ENCODE measurements at regions not wholly inside any gene's neighbourhood (a gene's known extent, or its start where the extent isn't known, plus 50 kb on each side); places are given as distances from the start of the nearest gene placed in this dataset.

DNA sequence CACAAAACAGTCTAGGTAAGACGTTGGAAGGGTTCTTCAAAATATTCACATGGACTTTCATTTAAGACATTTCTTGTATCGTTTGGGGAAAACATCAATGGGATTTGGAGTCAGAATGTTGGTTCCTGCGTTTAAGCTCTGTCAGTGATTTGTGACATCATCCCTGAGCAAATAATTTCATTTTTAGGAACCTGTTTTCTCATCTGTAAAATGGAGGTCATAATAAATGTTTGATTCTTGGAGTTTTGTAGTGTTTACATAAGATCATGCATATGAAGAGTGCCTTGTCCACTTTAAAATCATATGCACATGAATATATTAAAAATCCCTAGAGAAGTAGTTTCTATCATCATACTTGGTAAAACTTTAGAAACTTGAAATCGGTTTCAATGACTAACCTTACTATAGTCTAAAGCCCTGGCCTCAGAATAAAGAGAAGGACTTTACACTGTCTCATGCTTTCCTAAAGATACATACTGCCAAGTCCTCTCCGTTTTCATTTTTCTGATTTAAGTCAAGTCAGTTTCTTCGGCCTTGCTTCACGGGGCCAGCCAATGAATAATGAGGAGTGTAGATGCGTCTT lies 178.4 kb downstream of the ADSS2 start:
- ChIA-PET POLR2A (no interaction called here), CTCF (interaction anchor here (0.7 kb wide), 1 partner anchor 129 kb away, joined by 3 read pairs; no protein-coding TSS in a partner anchor)
- Histone ChIP-seq H3K9me3 (no peaks in the 10 kb centered on the region), H3K4me1 (no peaks in the 10 kb centered on the region), H3K4me3 (ENCODE audit: low read depth, low read length) (no peak overlapping the region), H3K36me3 (ENCODE audit: control insufficient read depth, insufficient read depth, low read length) (no peaks in the 10 kb centered on the region), H3K27me3 (replicated peaks; ENCODE audit: control insufficient read depth, insufficient read depth, low read length) (no peaks in the 10 kb centered on the region)
- H3K4me1 Mint-ChIP-seq (ENCODE audit: low read depth, unreplicated experiment) = no peaks in the 10 kb centered on the region
- peaks cover 18% of the 10 kb centered on the region for H3K9me3 Mint-ChIP-seq (ENCODE audit: unreplicated experiment)
- no TSS peak for BruUV-seq (replicated peaks)
- DNase-seq = no peak
- intact Hi-C loops (cut with micrococcal nuclease; ENCODE audit: unreplicated experiment) = loop anchor here (1.0 to 10.0 kb wide), 9 partner anchors 26 to 929 kb away; no protein-coding TSS in a partner anchor
- H3K36me3 Mint-ChIP-seq (ENCODE audit: insufficient read depth, unreplicated experiment) = no peaks in the 10 kb centered on the region
- no peak overlapping the region for H3K27ac Mint-ChIP-seq (ENCODE audit: unreplicated experiment)
- TF ChIP-seq, protein P1, sequence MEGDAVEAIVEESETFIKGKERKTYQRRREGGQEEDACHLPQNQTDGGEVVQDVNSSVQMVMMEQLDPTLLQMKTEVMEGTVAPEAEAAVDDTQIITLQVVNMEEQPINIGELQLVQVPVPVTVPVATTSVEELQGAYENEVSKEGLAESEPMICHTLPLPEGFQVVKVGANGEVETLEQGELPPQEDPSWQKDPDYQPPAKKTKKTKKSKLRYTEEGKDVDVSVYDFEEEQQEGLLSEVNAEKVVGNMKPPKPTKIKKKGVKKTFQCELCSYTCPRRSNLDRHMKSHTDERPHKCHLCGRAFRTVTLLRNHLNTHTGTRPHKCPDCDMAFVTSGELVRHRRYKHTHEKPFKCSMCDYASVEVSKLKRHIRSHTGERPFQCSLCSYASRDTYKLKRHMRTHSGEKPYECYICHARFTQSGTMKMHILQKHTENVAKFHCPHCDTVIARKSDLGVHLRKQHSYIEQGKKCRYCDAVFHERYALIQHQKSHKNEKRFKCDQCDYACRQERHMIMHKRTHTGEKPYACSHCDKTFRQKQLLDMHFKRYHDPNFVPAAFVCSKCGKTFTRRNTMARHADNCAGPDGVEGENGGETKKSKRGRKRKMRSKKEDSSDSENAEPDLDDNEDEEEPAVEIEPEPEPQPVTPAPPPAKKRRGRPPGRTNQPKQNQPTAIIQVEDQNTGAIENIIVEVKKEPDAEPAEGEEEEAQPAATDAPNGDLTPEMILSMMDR (IDR thresholded peaks at IDR 0.05; ENCODE audit: insufficient read depth in 1 of 2, low read depth in 1 of 2, low read length in 1 of 2, severe bottlenecking in 1 of 2, unreplicated experiment in 1 of 2) = no peak
- H3K27me3 Mint-ChIP-seq (ENCODE audit: insufficient read depth, unreplicated experiment) = no peaks in the 10 kb centered on the region
- no peak overlapping the region for H3K4me3 Mint-ChIP-seq (ENCODE audit: unreplicated experiment)

DNA sequence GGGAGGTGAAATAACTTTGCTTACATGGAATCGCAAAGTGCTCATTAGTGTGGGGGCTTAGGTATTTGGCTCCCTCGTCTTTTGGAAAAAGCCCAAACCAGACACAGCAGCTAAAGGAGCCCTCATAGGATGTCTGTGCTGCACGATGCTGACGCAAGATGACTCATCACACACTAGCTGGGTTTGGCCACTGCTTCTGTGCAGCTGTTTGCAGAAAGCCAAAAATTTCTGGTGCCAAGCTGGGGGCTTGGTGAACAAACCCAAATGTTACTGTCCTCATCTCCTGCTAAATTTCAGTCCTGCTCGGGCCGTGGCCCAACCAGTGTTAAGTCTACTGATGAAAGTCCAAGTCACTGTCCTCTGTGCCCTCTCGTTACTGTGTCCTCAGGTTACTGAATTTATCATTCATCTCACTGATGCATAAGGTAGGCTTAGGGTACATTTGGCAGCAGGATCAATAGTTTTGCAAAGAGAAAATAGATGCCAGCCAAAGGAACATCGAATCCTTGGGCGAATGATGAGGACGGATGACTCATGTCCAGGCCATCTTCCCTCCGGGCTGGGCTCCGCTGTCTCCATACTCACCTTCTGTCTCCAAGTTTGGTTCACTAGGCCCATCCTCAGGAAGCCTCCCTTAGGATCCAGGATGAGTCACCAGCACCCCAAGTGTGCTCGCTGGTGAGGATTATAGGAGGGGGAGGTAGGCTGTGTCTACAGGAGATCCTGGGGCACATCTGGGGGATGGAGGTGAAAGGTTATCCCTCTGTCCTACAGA lies 177.7 kb downstream of the ADSS2 start:
- intact Hi-C loops (cut with micrococcal nuclease; ENCODE audit: unreplicated experiment) = loop anchor here (1.0 to 10.0 kb wide), 9 partner anchors 25 to 930 kb away; no protein-coding TSS in a partner anchor
- Mint-ChIP-seq H3K4me3 (ENCODE audit: unreplicated experiment) (no peak overlapping the region), H3K9me3 (ENCODE audit: unreplicated experiment) (peaks cover 18% of the 10 kb centered on the region), H3K36me3 (ENCODE audit: insufficient read depth, unreplicated experiment) (no peaks in the 10 kb centered on the region), H3K27ac (ENCODE audit: unreplicated experiment) (no peak overlapping the region), H3K4me1 (ENCODE audit: low read depth, unreplicated experiment) (no peaks in the 10 kb centered on the region), H3K27me3 (ENCODE audit: insufficient read depth, unreplicated experiment) (no peaks in the 10 kb centered on the region)
- H3K27me3 ChIP-seq (replicated peaks; ENCODE audit: control insufficient read depth, insufficient read depth, low read length) = no peaks in the 10 kb centered on the region
- H3K9me3 ChIP-seq = no peaks in the 10 kb centered on the region
- H3K4me1 ChIP-seq = no peaks in the 10 kb centered on the region
- no peak for DNase-seq
- no peak overlapping the region for H3K4me3 ChIP-seq (ENCODE audit: low read depth, low read length)
- TF ChIP-seq, protein P1 (IDR thresholded peaks at IDR 0.05; ENCODE audit: insufficient read depth in 1 of 2, low read depth in 1 of 2, low read length in 1 of 2, severe bottlenecking in 1 of 2, unreplicated experiment in 1 of 2) = no peak
- ChIA-PET CTCF (interaction anchor here (0.7 kb wide), 1 partner anchor 130 kb away, joined by 3 read pairs; no protein-coding TSS in a partner anchor), POLR2A (no interaction called here)
- BruUV-seq (replicated peaks) = no TSS peak
- no peaks in the 10 kb centered on the region for H3K36me3 ChIP-seq (ENCODE audit: control insufficient read depth, insufficient read depth, low read length)

DNA sequence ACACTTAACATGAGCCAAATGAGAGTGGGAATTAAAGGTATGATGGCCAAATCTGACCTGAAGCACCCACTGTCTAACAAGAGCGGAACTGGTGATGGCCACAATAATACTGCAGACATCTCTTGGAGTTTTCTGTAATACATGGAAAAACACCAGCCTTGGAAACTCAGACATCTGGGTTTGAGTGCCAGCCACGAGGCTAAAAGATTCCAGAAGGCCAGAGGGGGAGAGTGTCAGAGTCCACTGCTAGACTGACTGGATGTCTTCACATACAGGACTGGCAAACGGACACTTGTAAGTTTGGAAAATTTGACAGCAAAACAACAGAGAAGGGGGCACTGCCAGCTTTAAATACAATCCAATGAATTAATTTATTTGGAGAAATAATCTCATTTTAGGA lies 175.1 kb downstream of the ADSS2 start:
- TF ChIP-seq, protein P1 (IDR thresholded peaks at IDR 0.05; ENCODE audit: insufficient read depth in 1 of 2, low read depth in 1 of 2, low read length in 1 of 2, severe bottlenecking in 1 of 2, unreplicated experiment in 1 of 2) = no peak
- no peaks in the 10 kb centered on the region for H3K4me1 ChIP-seq
- H3K9me3 Mint-ChIP-seq (ENCODE audit: unreplicated experiment) = peaks cover 28% of the 10 kb centered on the region
- H3K27me3 Mint-ChIP-seq (ENCODE audit: insufficient read depth, unreplicated experiment) = no peaks in the 10 kb centered on the region
- no peak for DNase-seq
- intact Hi-C loops (cut with micrococcal nuclease; ENCODE audit: unreplicated experiment) = loop anchor here (10.0 kb wide), 1 partner anchor 772 kb away; no protein-coding TSS in a partner anchor
- ChIA-PET CTCF (no interaction called here), POLR2A (no interaction called here)
- H3K27me3 ChIP-seq (replicated peaks; ENCODE audit: control insufficient read depth, insufficient read depth, low read length) = no peaks in the 10 kb centered on the region
- H3K4me3 ChIP-seq (ENCODE audit: low read depth, low read length) = no peak overlapping the region
- H3K9me3 ChIP-seq = no peaks in the 10 kb centered on the region
- BruUV-seq (replicated peaks) = no TSS peak
- H3K36me3 ChIP-seq (ENCODE audit: control insufficient read depth, insufficient read depth, low read length) = no peaks in the 10 kb centered on the region
- no peak overlapping the region for H3K27ac Mint-ChIP-seq (ENCODE audit: unreplicated experiment)
- no peak overlapping the region for H3K4me3 Mint-ChIP-seq (ENCODE audit: unreplicated experiment)
- no peaks in the 10 kb centered on the region for H3K36me3 Mint-ChIP-seq (ENCODE audit: insufficient read depth, unreplicated experiment)
- H3K4me1 Mint-ChIP-seq (ENCODE audit: low read depth, unreplicated experiment) = no peaks in the 10 kb centered on the region

Data from Caco-2 (cell line).